ENCODE measurements at regions not wholly inside any gene's neighbourhood (a gene's known extent, or its start where the extent isn't known, plus 50 kb on each side); places are given as distances from the start of the nearest gene placed in this dataset.

- FAIRE-seq = no peak
- TF ChIP-seq NR2F1 (conservative IDR thresholded peaks at IDR 0.05) (no peak), POU2F2 (IDR thresholded peaks at IDR 0.05; ENCODE audit: borderline replicate concordance, low read depth, low read length) (no peak), TARDBP (IDR thresholded peaks at IDR 0.05; ENCODE audit: borderline replicate concordance) (no peak), ZNF687 (IDR thresholded peaks at IDR 0.05) (no peak), FOXM1 (IDR thresholded peaks at IDR 0.05; ENCODE audit: low read depth, low read length) (no peak), BMI1 (IDR thresholded peaks at IDR 0.05; ENCODE audit: borderline replicate concordance) (no peak), TCF12 (IDR thresholded peaks at IDR 0.05; ENCODE audit: low read depth, low read length) (no peak), JUNB (IDR thresholded peaks at IDR 0.05) (no peak), BACH1 (IDR thresholded peaks at IDR 0.05; ENCODE audit: borderline replicate concordance) (no peak), BCL11A (IDR thresholded peaks at IDR 0.05; ENCODE audit: low read depth, low read length) (no peak), ZNF274 (IDR thresholded peaks at IDR 0.05; ENCODE audit: insufficient read depth, insufficient read length) (no peak), TCF7 (IDR thresholded peaks at IDR 0.05; ENCODE audit: borderline replicate concordance) (no peak), JUND (IDR thresholded peaks at IDR 0.05; ENCODE audit: low read depth, low read length) (no peak), IKZF1 (conservative IDR thresholded peaks at IDR 0.05) (no peak), DPF2 (IDR thresholded peaks at IDR 0.05) (no peak)
- TF ChIP-seq, protein P1, sequence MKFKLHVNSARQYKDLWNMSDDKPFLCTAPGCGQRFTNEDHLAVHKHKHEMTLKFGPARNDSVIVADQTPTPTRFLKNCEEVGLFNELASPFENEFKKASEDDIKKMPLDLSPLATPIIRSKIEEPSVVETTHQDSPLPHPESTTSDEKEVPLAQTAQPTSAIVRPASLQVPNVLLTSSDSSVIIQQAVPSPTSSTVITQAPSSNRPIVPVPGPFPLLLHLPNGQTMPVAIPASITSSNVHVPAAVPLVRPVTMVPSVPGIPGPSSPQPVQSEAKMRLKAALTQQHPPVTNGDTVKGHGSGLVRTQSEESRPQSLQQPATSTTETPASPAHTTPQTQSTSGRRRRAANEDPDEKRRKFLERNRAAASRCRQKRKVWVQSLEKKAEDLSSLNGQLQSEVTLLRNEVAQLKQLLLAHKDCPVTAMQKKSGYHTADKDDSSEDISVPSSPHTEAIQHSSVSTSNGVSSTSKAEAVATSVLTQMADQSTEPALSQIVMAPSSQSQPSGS (IDR thresholded peaks at IDR 0.05; ENCODE audit: low read length) = no peak
- TF ChIP-seq, protein P2, sequence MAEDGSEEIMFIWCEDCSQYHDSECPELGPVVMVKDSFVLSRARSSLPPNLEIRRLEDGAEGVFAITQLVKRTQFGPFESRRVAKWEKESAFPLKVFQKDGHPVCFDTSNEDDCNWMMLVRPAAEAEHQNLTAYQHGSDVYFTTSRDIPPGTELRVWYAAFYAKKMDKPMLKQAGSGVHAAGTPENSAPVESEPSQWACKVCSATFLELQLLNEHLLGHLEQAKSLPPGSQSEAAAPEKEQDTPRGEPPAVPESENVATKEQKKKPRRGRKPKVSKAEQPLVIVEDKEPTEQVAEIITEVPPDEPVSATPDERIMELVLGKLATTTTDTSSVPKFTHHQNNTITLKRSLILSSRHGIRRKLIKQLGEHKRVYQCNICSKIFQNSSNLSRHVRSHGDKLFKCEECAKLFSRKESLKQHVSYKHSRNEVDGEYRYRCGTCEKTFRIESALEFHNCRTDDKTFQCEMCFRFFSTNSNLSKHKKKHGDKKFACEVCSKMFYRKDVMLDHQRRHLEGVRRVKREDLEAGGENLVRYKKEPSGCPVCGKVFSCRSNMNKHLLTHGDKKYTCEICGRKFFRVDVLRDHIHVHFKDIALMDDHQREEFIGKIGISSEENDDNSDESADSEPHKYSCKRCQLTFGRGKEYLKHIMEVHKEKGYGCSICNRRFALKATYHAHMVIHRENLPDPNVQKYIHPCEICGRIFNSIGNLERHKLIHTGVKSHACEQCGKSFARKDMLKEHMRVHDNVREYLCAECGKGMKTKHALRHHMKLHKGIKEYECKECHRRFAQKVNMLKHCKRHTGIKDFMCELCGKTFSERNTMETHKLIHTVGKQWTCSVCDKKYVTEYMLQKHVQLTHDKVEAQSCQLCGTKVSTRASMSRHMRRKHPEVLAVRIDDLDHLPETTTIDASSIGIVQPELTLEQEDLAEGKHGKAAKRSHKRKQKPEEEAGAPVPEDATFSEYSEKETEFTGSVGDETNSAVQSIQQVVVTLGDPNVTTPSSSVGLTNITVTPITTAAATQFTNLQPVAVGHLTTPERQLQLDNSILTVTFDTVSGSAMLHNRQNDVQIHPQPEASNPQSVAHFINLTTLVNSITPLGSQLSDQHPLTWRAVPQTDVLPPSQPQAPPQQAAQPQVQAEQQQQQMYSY (CRISPR knock-in tag; IDR thresholded peaks at IDR 0.05) = no peak
Measured at GRCh38 chr11:49424136-49424535, 215.7 kb upstream of the FOLH1 start.

More at GRCh38 chr11:49424136-49424535, 215.7 kb upstream of the FOLH1 start:
- intact Hi-C loops (cut with micrococcal nuclease; ENCODE audit: unreplicated experiment) = no loop called here
- no peaks in the 10 kb centered on the region for H3K9me3 ChIP-seq (replicated peaks; ENCODE audit: control insufficient read depth, insufficient read depth, low read length)
- H4K20me1 ChIP-seq (ENCODE audit: control insufficient read depth, insufficient read depth) = no peaks in the 10 kb centered on the region
- 8% methylated on average over 3 of the region's 3 CpGs for WGBS (ENCODE audit: insufficient coverage, insufficient replicate concordance, low lambda C conversion rate, missing lambda C conversion rate)
- H3K9ac ChIP-seq (ENCODE audit: control insufficient read depth, insufficient read depth, low read length) = no peak overlapping the region
- no peaks in the 10 kb centered on the region for H3K36me3 ChIP-seq (ENCODE audit: control insufficient read depth in 2 of 2, insufficient read depth in 2 of 2, low read length in 1 of 2)
- no TSS peak for BruUV-seq (replicated peaks)
- ChIA-PET SMC1A (ENCODE audit: uncharacterized antibody, unreplicated experiment) (no interaction called here), POLR2A (no interaction called here), CTCF (no interaction called here), RAD21 (ENCODE audit: unreplicated experiment) (no interaction called here)
- no peak overlapping the region for H2AFZ ChIP-seq (ENCODE audit: control insufficient read depth, low read depth, low read length)
- no peak overlapping the region for H3K4me2 ChIP-seq (ENCODE audit: control insufficient read depth, insufficient read depth)
- in situ Hi-C loops (cut with MboI) = no loop called here
- H3K79me2 ChIP-seq (ENCODE audit: control insufficient read depth, insufficient read depth, low read length) = no peaks in the 10 kb centered on the region
- no peaks in the 10 kb centered on the region for H3K27me3 ChIP-seq (replicated peaks in 1 of 2; ENCODE audit: control insufficient read depth in 2 of 2, insufficient read depth in 2 of 2, low read length in 1 of 2)
- DNase-seq (ENCODE audit: low read depth, low spot score) (no peak), ATAC-seq (no peak)
- no peaks in the 10 kb centered on the region for H3K4me1 ChIP-seq (ENCODE audit: control insufficient read depth, insufficient read depth, low read length)
- H3K4me3 ChIP-seq = no peak overlapping the region
- H3K27ac ChIP-seq (ENCODE audit: control insufficient read depth, insufficient read depth) = no peak overlapping the region

Measured in GM12878 (cell line).